Astrocyte (in vitro differentiated cells and primary cell): ENCODE measurements at regions not wholly inside any gene's neighbourhood (a gene's known extent, or its start where the extent isn't known, plus 50 kb on each side); places are given as distances from the start of the nearest gene placed in this dataset.
A peak's percentile ranks its signal among the peaks of the same experiment; 100 is the strongest.

Experiments
- DNase-seq: peaks from one replicate; pipeline ENCODE4 v3.0.0-alpha.2; 2010; ENCODE audit warnings: low read depth
- FAIRE-seq: peaks from 2 replicates; lab custom pipeline; 2011; peaks lifted over from hg19 to GRCh38; lab: Jason Lieb, UNC
- H2AFZ ChIP-seq: 2 replicates; pipeline ENCODE4 v1.6.0; 2012; ENCODE audit warnings: low read depth, low read length, inconsistent platforms
- H3K27ac ChIP-seq: 2 replicates; pipeline ENCODE4 v1.5.1; 2011; ENCODE audit warnings: low read depth, low read length, inconsistent platforms
- H3K27me3 ChIP-seq: 2 replicates; pipeline ENCODE4 v1.6.0; 2011; ENCODE audit warnings: low read length, inconsistent platforms; ENCODE audit not compliant: insufficient read depth
- H3K36me3 ChIP-seq: 2 replicates; pipeline ENCODE4 v1.5.1; 2011; ENCODE audit warnings: low read length, inconsistent platforms; ENCODE audit not compliant: insufficient read depth
- H3K4me1 ChIP-seq: 2 replicates; pipeline ENCODE4 v1.5.1; 2011; ENCODE audit warnings: low read length, inconsistent platforms; ENCODE audit not compliant: insufficient read depth
- H3K4me2 ChIP-seq: 2 replicates; pipeline ENCODE4 v1.6.0; 2012; ENCODE audit warnings: low read length, inconsistent platforms
- H3K4me3 ChIP-seq: 2 replicates; pipeline ENCODE4 v1.5.1; 2011; ENCODE audit warnings: low read depth, mild to moderate bottlenecking, low read length, inconsistent platforms; ENCODE audit not compliant: insufficient read depth
- H3K79me2 ChIP-seq: 2 replicates; pipeline ENCODE4 v1.6.0; 2012; ENCODE audit warnings: mild to moderate bottlenecking, low read length, inconsistent platforms; ENCODE audit not compliant: insufficient read depth
- H3K9ac ChIP-seq: 2 replicates; pipeline ENCODE4 v1.6.0; 2012; ENCODE audit warnings: mild to moderate bottlenecking, low read length, inconsistent platforms
- H3K9me3 ChIP-seq: 2 replicates; pipeline ENCODE4 v1.5.1; 2012; ENCODE audit warnings: low read depth, mild to moderate bottlenecking, low read length, inconsistent platforms; ENCODE audit not compliant: insufficient read depth
- H4K20me1 ChIP-seq: 2 replicates; pipeline ENCODE4 v1.6.0; 2012; ENCODE audit warnings: low read length, inconsistent platforms; ENCODE audit not compliant: insufficient read depth
- H3K27ac Mint-ChIP-seq: one replicate; pipeline ENCODE4 v1.8.0; 2021; ENCODE audit warnings: mild to moderate bottlenecking, mixed read lengths; ENCODE audit not compliant: unreplicated experiment
- H3K27me3 Mint-ChIP-seq: one replicate; pipeline ENCODE4 v1.8.0; 2021; ENCODE audit warnings: low read depth, mixed read lengths; ENCODE audit not compliant: unreplicated experiment
- H3K36me3 Mint-ChIP-seq: one replicate; pipeline ENCODE4 v1.8.0; 2021; ENCODE audit warnings: low read depth, mixed read lengths; ENCODE audit not compliant: unreplicated experiment
- H3K4me1 Mint-ChIP-seq: one replicate; pipeline ENCODE4 v1.8.0; 2021; ENCODE audit warnings: low read depth, mixed read lengths; ENCODE audit not compliant: unreplicated experiment
- H3K4me3 Mint-ChIP-seq: one replicate; pipeline ENCODE4 v1.8.0; 2021; ENCODE audit warnings: mild to moderate bottlenecking, moderate library complexity, mixed read lengths; ENCODE audit not compliant: unreplicated experiment
- H3K9me3 Mint-ChIP-seq: one replicate; pipeline ENCODE4 v1.8.0; 2021; ENCODE audit warnings: mild to moderate bottlenecking, mixed read lengths; ENCODE audit not compliant: unreplicated experiment
- CTCF ChIP-seq: IDR thresholded peaks from 2 replicates; pipeline ENCODE4 v1.5.1; 2011; ENCODE audit warnings: low read depth, mild to moderate bottlenecking, inconsistent platforms, low read length, moderate library complexity; ENCODE audit not compliant: insufficient read depth
- EZH2 ChIP-seq: IDR thresholded peaks from 2 replicates; pipeline ENCODE4 v1.6.1; 2012; ENCODE audit warnings: mild to moderate bottlenecking, low read length, inconsistent platforms; ENCODE audit not compliant: insufficient read depth

GRCh38 chr5:109533751-109534272 lies 124.0 kb upstream of the PJA2 start:
- Histone ChIP-seq H4K20me1 (no peaks in the 10 kb centered on the region), H3K27ac (peak overlapping the region; percentile 2), H3K4me1 (peaks cover 5% of the 10 kb centered on the region), H3K9me3 (no peaks in the 10 kb centered on the region), H3K9ac (peak overlapping the region; percentile 19), H3K4me3 (no peak overlapping the region), H3K4me2 (peak overlapping the region; percentile 49), H2AFZ (no peak overlapping the region), H3K36me3 (no peaks in the 10 kb centered on the region), H3K27me3 (no peaks in the 10 kb centered on the region), H3K79me2 (no peaks in the 10 kb centered on the region)
- TF ChIP-seq EZH2, result no peak
- TF ChIP-seq CTCF, result no peak
- no peaks in the 10 kb centered on the region for H3K27me3 Mint-ChIP-seq
- no peaks in the 10 kb centered on the region for H3K36me3 Mint-ChIP-seq
- H3K27ac Mint-ChIP-seq, result peak overlapping the region; percentile 22
- no peaks in the 10 kb centered on the region for H3K9me3 Mint-ChIP-seq
- peaks cover 12% of the 10 kb centered on the region for H3K4me1 Mint-ChIP-seq
- H3K4me3 Mint-ChIP-seq, result no peak overlapping the region
- FAIRE-seq (no peak), DNase-seq (peak; percentile 62)

GRCh38 chr5:109532773-109533364 lies 123.1 kb upstream of the PJA2 start:
- FAIRE-seq (no peak), DNase-seq (peak; percentile 44)
- no peaks in the 10 kb centered on the region for H3K9me3 Mint-ChIP-seq
- H2AFZ ChIP-seq, result no peak overlapping the region
- no peak overlapping the region for H3K27ac ChIP-seq
- no peak overlapping the region for H3K9ac ChIP-seq
- no peak overlapping the region for H3K4me3 ChIP-seq
- H3K79me2 ChIP-seq, result no peaks in the 10 kb centered on the region
- H3K27ac Mint-ChIP-seq, result no peak overlapping the region
- H3K36me3 ChIP-seq, result no peaks in the 10 kb centered on the region
- H3K27me3 ChIP-seq, result no peaks in the 10 kb centered on the region
- no peak overlapping the region for H3K4me3 Mint-ChIP-seq
- peaks cover 12% of the 10 kb centered on the region for H3K4me1 Mint-ChIP-seq
- TF ChIP-seq EZH2 (no peak), CTCF (no peak)
- peaks cover 5% of the 10 kb centered on the region for H3K4me1 ChIP-seq
- H4K20me1 ChIP-seq, result no peaks in the 10 kb centered on the region
- no peaks in the 10 kb centered on the region for H3K27me3 Mint-ChIP-seq
- H3K4me2 ChIP-seq, result peak overlapping the region; percentile 49
- H3K36me3 Mint-ChIP-seq, result no peaks in the 10 kb centered on the region
- H3K9me3 ChIP-seq, result no peaks in the 10 kb centered on the region

- Histone ChIP-seq H3K4me2 (no peak overlapping the region), H3K36me3 (no peaks in the 10 kb centered on the region), H3K4me3 (no peak overlapping the region), H4K20me1 (no peaks in the 10 kb centered on the region), H3K79me2 (no peaks in the 10 kb centered on the region), H3K4me1 (peaks cover 5% of the 10 kb centered on the region), H2AFZ (no peak overlapping the region), H3K9me3 (no peaks in the 10 kb centered on the region), H3K27me3 (no peaks in the 10 kb centered on the region), H3K9ac (no peak overlapping the region), H3K27ac (no peak overlapping the region)
- Mint-ChIP-seq H3K9me3 (no peaks in the 10 kb centered on the region), H3K4me3 (no peak overlapping the region), H3K27me3 (no peaks in the 10 kb centered on the region), H3K36me3 (no peaks in the 10 kb centered on the region), H3K27ac (no peak overlapping the region), H3K4me1 (peaks cover 12% of the 10 kb centered on the region)
- no peak for DNase-seq
- FAIRE-seq, result no peak
- TF ChIP-seq CTCF (no peak), EZH2 (no peak)
Observed at GRCh38 chr5:109531262-109531661, 121.5 kb upstream of the PJA2 start.
